ENCODE measurements at regions not wholly inside any gene's neighbourhood (a gene's known extent, or its start where the extent isn't known, plus 50 kb on each side); places are given as distances from the start of the nearest gene placed in this dataset.

GRCh38 chr1:29774355-29774754 is 538.0 kb downstream of the PTPRU start:
- no peak overlapping the region for H3K4me3 Mint-ChIP-seq
- ATAC-seq (replicated peaks): no peak
- no peaks in the 10 kb centered on the region for H3K4me1 Mint-ChIP-seq
- peaks cover 5 to 10% of the 10 kb centered on the region in 2 donors for H3K9me3 Mint-ChIP-seq
- H3K36me3 Mint-ChIP-seq: no peaks in the 10 kb centered on the region
- H3K27me3 Mint-ChIP-seq: peaks cover 16 to 39% of the 10 kb centered on the region in 2 donors
- DNase-seq: no peak
- H3K27ac Mint-ChIP-seq: no peak overlapping the region

- H3K27me3 Mint-ChIP-seq: peaks cover 13 to 34% of the 10 kb centered on the region in 2 donors
- H3K9me3 Mint-ChIP-seq: peaks cover 5 to 10% of the 10 kb centered on the region in 2 donors
- no peaks in the 10 kb centered on the region for H3K4me1 Mint-ChIP-seq
- H3K27ac Mint-ChIP-seq: no peak overlapping the region
- H3K36me3 Mint-ChIP-seq: no peaks in the 10 kb centered on the region
- DNase-seq: no peak
- no peak for ATAC-seq (replicated peaks)
- H3K4me3 Mint-ChIP-seq: no peak overlapping the region
Measured at GRCh38 chr1:29772584-29773100, 536.3 kb downstream of the PTPRU start.

- no peaks in the 10 kb centered on the region for H3K4me1 Mint-ChIP-seq
- H3K9me3 Mint-ChIP-seq: peaks cover 0 to 4% of the 10 kb centered on the region in 2 donors
- DNase-seq (no peak), ATAC-seq (replicated peaks) (no peak)
- H3K36me3 Mint-ChIP-seq: no peaks in the 10 kb centered on the region
- peaks cover 13 to 29% of the 10 kb centered on the region in 2 donors for H3K27me3 Mint-ChIP-seq
- no peak overlapping the region for H3K27ac Mint-ChIP-seq
- no peak overlapping the region for H3K4me3 Mint-ChIP-seq
Measured at GRCh38 chr1:29767769-29768425, 531.6 kb downstream of the PTPRU start.

- H3K27me3 Mint-ChIP-seq: peaks cover 17 to 37% of the 10 kb centered on the region in 2 donors
- no peak overlapping the region for H3K4me3 Mint-ChIP-seq
- ATAC-seq (replicated peaks) (no peak), DNase-seq (no peak)
- no peaks in the 10 kb centered on the region for H3K36me3 Mint-ChIP-seq
- no peaks in the 10 kb centered on the region for H3K4me1 Mint-ChIP-seq
- no peak overlapping the region for H3K27ac Mint-ChIP-seq
- H3K9me3 Mint-ChIP-seq: peaks cover 0 to 4% of the 10 kb centered on the region in 2 donors
Measured at GRCh38 chr1:29767088-29767685, 530.9 kb downstream of the PTPRU start.

GRCh38 chr1:29762635-29763034 is 526.3 kb downstream of the PTPRU start:
- peaks cover 24 to 52% of the 10 kb centered on the region in 2 donors for H3K27me3 Mint-ChIP-seq
- peaks cover 0 to 4% of the 10 kb centered on the region in 2 donors for H3K9me3 Mint-ChIP-seq
- no peak overlapping the region for H3K4me3 Mint-ChIP-seq
- no peak overlapping the region for H3K27ac Mint-ChIP-seq
- H3K4me1 Mint-ChIP-seq: no peaks in the 10 kb centered on the region
- DNase-seq: no peak
- ATAC-seq (replicated peaks): no peak
- no peaks in the 10 kb centered on the region for H3K36me3 Mint-ChIP-seq

- no peaks in the 10 kb centered on the region for H3K4me1 Mint-ChIP-seq
- no peak for DNase-seq
- ATAC-seq (replicated peaks): no peak
Measured at GRCh38 chr1:29761159-29761928, 525.0 kb downstream of the PTPRU start.

GRCh38 chr1:29760067-29760564 is 523.8 kb downstream of the PTPRU start:
- Mint-ChIP-seq H3K36me3 (no peaks in the 10 kb centered on the region), H3K27ac (no peak overlapping the region), H3K9me3 (peaks cover 0 to 4% of the 10 kb centered on the region in 2 donors), H3K27me3 (peaks cover 15 to 47% of the 10 kb centered on the region in 2 donors), H3K4me1 (no peaks in the 10 kb centered on the region), H3K4me3 (no peak overlapping the region)
- ATAC-seq (replicated peaks) (no peak), DNase-seq (no peak)

More at GRCh38 chr1:29761159-29761928, 525.0 kb downstream of the PTPRU start:
- no peaks in the 10 kb centered on the region for H3K36me3 Mint-ChIP-seq
- no peak overlapping the region for H3K4me3 Mint-ChIP-seq
- H3K27ac Mint-ChIP-seq: no peak overlapping the region
- H3K27me3 Mint-ChIP-seq: peaks cover 14 to 50% of the 10 kb centered on the region in 2 donors
- peaks cover 0 to 4% of the 10 kb centered on the region in 2 donors for H3K9me3 Mint-ChIP-seq

GRCh38 chr1:29758781-29759499 is 522.6 kb downstream of the PTPRU start:
- DNase-seq: no peak
- Mint-ChIP-seq H3K36me3 (no peaks in the 10 kb centered on the region), H3K9me3 (peaks cover 0 to 4% of the 10 kb centered on the region in 2 donors), H3K27me3 (peaks cover 19 to 42% of the 10 kb centered on the region in 2 donors), H3K4me1 (no peaks in the 10 kb centered on the region), H3K27ac (no peak overlapping the region), H3K4me3 (no peak overlapping the region)
- no peak for ATAC-seq (replicated peaks)

- Mint-ChIP-seq H3K36me3 (no peaks in the 10 kb centered on the region), H3K4me1 (no peaks in the 10 kb centered on the region), H3K4me3 (no peak overlapping the region), H3K27ac (no peak overlapping the region), H3K9me3 (peaks cover 0 to under 1% of the 10 kb centered on the region in 2 donors), H3K27me3 (peaks cover 21 to 48% of the 10 kb centered on the region in 2 donors)
- DNase-seq (no peak), ATAC-seq (replicated peaks) (no peak)
Measured at GRCh38 chr1:29757866-29758780, 521.8 kb downstream of the PTPRU start.

GRCh38 chr1:29756901-29757725 is 520.8 kb downstream of the PTPRU start:
- H3K4me3 Mint-ChIP-seq: no peak overlapping the region
- DNase-seq: no peak
- H3K36me3 Mint-ChIP-seq: no peaks in the 10 kb centered on the region
- no peaks in the 10 kb centered on the region for H3K4me1 Mint-ChIP-seq
- H3K27ac Mint-ChIP-seq: no peak overlapping the region
- H3K9me3 Mint-ChIP-seq: no peaks in the 10 kb centered on the region
- no peak for ATAC-seq (replicated peaks)
- H3K27me3 Mint-ChIP-seq: peaks cover 18 to 49% of the 10 kb centered on the region in 2 donors

GRCh38 chr1:29756498-29756897 is 520.2 kb downstream of the PTPRU start:
- ATAC-seq (replicated peaks): no peak
- no peak for DNase-seq
- Mint-ChIP-seq H3K4me1 (no peaks in the 10 kb centered on the region), H3K27ac (no peak overlapping the region), H3K4me3 (no peak overlapping the region), H3K27me3 (peaks cover 20 to 50% of the 10 kb centered on the region in 2 donors), H3K36me3 (no peaks in the 10 kb centered on the region), H3K9me3 (no peaks in the 10 kb centered on the region)

- Mint-ChIP-seq H3K4me3 (no peak overlapping the region), H3K36me3 (no peaks in the 10 kb centered on the region), H3K4me1 (no peaks in the 10 kb centered on the region), H3K27ac (no peak overlapping the region), H3K9me3 (no peaks in the 10 kb centered on the region), H3K27me3 (peaks cover 18 to 48% of the 10 kb centered on the region in 2 donors)
- ATAC-seq (replicated peaks) (no peak), DNase-seq (no peak)
Measured at GRCh38 chr1:29756085-29756484, 519.8 kb downstream of the PTPRU start.
